Activated T-helper 2 cell treated with anti-CD3 and anti-CD28 coated beads, Interferon-gamma antibody, Interleukin-2, Interleukin-4, amounts not matched to agents 10 μg/mL and 5 μg/mL and 100 μg/mL, durations not matched to agents 14 hours and 24 hours and 36 hours (primary cell): ENCODE measurements at regions not wholly inside any gene's neighbourhood (a gene's known extent, or its start where the extent isn't known, plus 50 kb on each side); places are given as distances from the start of the nearest gene placed in this dataset.

ENCODE experiments used
- DNase-seq: peaks from one replicate; pipeline ENCODE4 v3.0.0; 2021; ENCODE audit warnings: low spot score
- H3K27ac Mint-ChIP-seq: one replicate; pipeline ENCODE4 v1.8.0; 2021; ENCODE audit warnings: mixed read lengths
- H3K27me3 Mint-ChIP-seq: one replicate; pipeline ENCODE4 v1.8.0; 2021; ENCODE audit warnings: low read depth, mixed read lengths
- H3K36me3 Mint-ChIP-seq: one replicate; pipeline ENCODE4 v1.8.0; 2021; ENCODE audit warnings: low read depth, mixed read lengths
- H3K4me1 Mint-ChIP-seq: one replicate; pipeline ENCODE4 v1.8.0; 2021; ENCODE audit warnings: low read depth, mixed read lengths
- H3K4me3 Mint-ChIP-seq: one replicate; pipeline ENCODE4 v1.8.0; 2021; ENCODE audit warnings: low read depth, mild to moderate bottlenecking, moderate library complexity, mixed read lengths
- H3K9me3 Mint-ChIP-seq: one replicate; pipeline ENCODE4 v1.8.0; 2021; ENCODE audit warnings: mixed read lengths
- intact Hi-C: fragments of 100-400 bp; cut with micrococcal nuclease; formaldehyde crosslinking; loops from one replicate; pipeline ENCODE4 v1.15.1; 2023

GRCh38 chr13:74895042-74895796, 586.8 kb downstream of the TBC1D4 start:
- no peak overlapping the region for H3K27ac Mint-ChIP-seq

GRCh38 chr13:74892096-74892495, 589.9 kb downstream of the TBC1D4 start:
- no peaks in the 10 kb centered on the region for H3K27me3 Mint-ChIP-seq
- no peak overlapping the region for H3K27ac Mint-ChIP-seq
- no peak overlapping the region for H3K4me3 Mint-ChIP-seq

More at GRCh38 chr13:74895042-74895796, 586.8 kb downstream of the TBC1D4 start:
- intact Hi-C loops = no loop called here
- Mint-ChIP-seq H3K27me3 (peaks cover 2% of the 10 kb centered on the region), H3K4me3 (no peak overlapping the region), H3K9me3 (no peaks in the 10 kb centered on the region), H3K4me1 (no peaks in the 10 kb centered on the region), H3K36me3 (no peaks in the 10 kb centered on the region)
- DNase-seq = no peak

GRCh38 chr13:74891610-74892009, 590.4 kb downstream of the TBC1D4 start:
- no peak for DNase-seq
- no peaks in the 10 kb centered on the region for H3K9me3 Mint-ChIP-seq
- no peaks in the 10 kb centered on the region for H3K27me3 Mint-ChIP-seq
- intact Hi-C loops = no loop called here
- no peaks in the 10 kb centered on the region for H3K4me1 Mint-ChIP-seq
- H3K27ac Mint-ChIP-seq = no peak overlapping the region
- no peak overlapping the region for H3K4me3 Mint-ChIP-seq
- H3K36me3 Mint-ChIP-seq = no peaks in the 10 kb centered on the region

More at GRCh38 chr13:74892096-74892495, 589.9 kb downstream of the TBC1D4 start:
- no peak for DNase-seq
- no peaks in the 10 kb centered on the region for H3K4me1 Mint-ChIP-seq
- H3K36me3 Mint-ChIP-seq = no peaks in the 10 kb centered on the region
- H3K9me3 Mint-ChIP-seq = no peaks in the 10 kb centered on the region
- intact Hi-C loops = no loop called here

GRCh38 chr13:74889321-74889720, 592.6 kb downstream of the TBC1D4 start:
- no peaks in the 10 kb centered on the region for H3K4me1 Mint-ChIP-seq
- intact Hi-C loops = no loop called here
- DNase-seq = no peak
- no peaks in the 10 kb centered on the region for H3K36me3 Mint-ChIP-seq
- no peak overlapping the region for H3K4me3 Mint-ChIP-seq
- H3K9me3 Mint-ChIP-seq = no peaks in the 10 kb centered on the region
- no peaks in the 10 kb centered on the region for H3K27me3 Mint-ChIP-seq
- H3K27ac Mint-ChIP-seq = no peak overlapping the region

GRCh38 chr13:74886502-74886901, 595.5 kb downstream of the TBC1D4 start:
- no peak overlapping the region for H3K27ac Mint-ChIP-seq
- no peaks in the 10 kb centered on the region for H3K27me3 Mint-ChIP-seq
- no peaks in the 10 kb centered on the region for H3K36me3 Mint-ChIP-seq
- H3K9me3 Mint-ChIP-seq = no peaks in the 10 kb centered on the region
- no peak overlapping the region for H3K4me3 Mint-ChIP-seq
- H3K4me1 Mint-ChIP-seq = no peaks in the 10 kb centered on the region
- intact Hi-C loops = no loop called here
- no peak for DNase-seq

- no peak for DNase-seq
- Mint-ChIP-seq H3K4me1 (no peaks in the 10 kb centered on the region), H3K27ac (no peak overlapping the region), H3K27me3 (no peaks in the 10 kb centered on the region), H3K36me3 (no peaks in the 10 kb centered on the region), H3K9me3 (no peaks in the 10 kb centered on the region), H3K4me3 (no peak overlapping the region)
- intact Hi-C loops = no loop called here
Measured at GRCh38 chr13:74883834-74884233, 598.1 kb downstream of the TBC1D4 start.

- Mint-ChIP-seq H3K9me3 (no peaks in the 10 kb centered on the region), H3K27me3 (no peaks in the 10 kb centered on the region), H3K4me1 (no peaks in the 10 kb centered on the region), H3K36me3 (no peaks in the 10 kb centered on the region), H3K4me3 (no peak overlapping the region), H3K27ac (no peak overlapping the region)
- DNase-seq = no peak
- intact Hi-C loops = no loop called here
Measured at GRCh38 chr13:74871369-74872070, 610.4 kb downstream of the TBC1D4 start.

GRCh38 chr13:74870865-74871264, 611.1 kb downstream of the TBC1D4 start:
- no peak overlapping the region for H3K27ac Mint-ChIP-seq
- intact Hi-C loops = no loop called here

GRCh38 chr13:74869846-74870245, 612.1 kb downstream of the TBC1D4 start:
- no peaks in the 10 kb centered on the region for H3K4me1 Mint-ChIP-seq
- intact Hi-C loops = no loop called here
- no peak overlapping the region for H3K27ac Mint-ChIP-seq
- no peaks in the 10 kb centered on the region for H3K9me3 Mint-ChIP-seq
- no peaks in the 10 kb centered on the region for H3K27me3 Mint-ChIP-seq
- H3K4me3 Mint-ChIP-seq = no peak overlapping the region
- DNase-seq = no peak
- no peaks in the 10 kb centered on the region for H3K36me3 Mint-ChIP-seq

More at GRCh38 chr13:74870865-74871264, 611.1 kb downstream of the TBC1D4 start:
- Mint-ChIP-seq H3K27me3 (no peaks in the 10 kb centered on the region), H3K4me3 (no peak overlapping the region), H3K36me3 (no peaks in the 10 kb centered on the region), H3K9me3 (no peaks in the 10 kb centered on the region), H3K4me1 (no peaks in the 10 kb centered on the region)
- DNase-seq = no peak

- Mint-ChIP-seq H3K4me1 (no peaks in the 10 kb centered on the region), H3K4me3 (no peak overlapping the region), H3K36me3 (no peaks in the 10 kb centered on the region), H3K27ac (no peak overlapping the region), H3K27me3 (no peaks in the 10 kb centered on the region), H3K9me3 (no peaks in the 10 kb centered on the region)
- intact Hi-C loops = no loop called here
- DNase-seq = no peak
Measured at GRCh38 chr13:74868049-74868448, 613.9 kb downstream of the TBC1D4 start.

GRCh38 chr13:74867460-74867859, 614.5 kb downstream of the TBC1D4 start:
- Mint-ChIP-seq H3K9me3 (no peaks in the 10 kb centered on the region), H3K27me3 (no peaks in the 10 kb centered on the region)
- no peak for DNase-seq

GRCh38 chr13:74866101-74866500, 615.9 kb downstream of the TBC1D4 start:
- no peak for DNase-seq
- Mint-ChIP-seq H3K9me3 (no peaks in the 10 kb centered on the region), H3K4me1 (no peaks in the 10 kb centered on the region), H3K4me3 (no peak overlapping the region), H3K27ac (no peak overlapping the region), H3K36me3 (no peaks in the 10 kb centered on the region), H3K27me3 (no peaks in the 10 kb centered on the region)
- intact Hi-C loops = no loop called here

More at GRCh38 chr13:74867460-74867859, 614.5 kb downstream of the TBC1D4 start:
- H3K4me1 Mint-ChIP-seq = no peaks in the 10 kb centered on the region
- no peaks in the 10 kb centered on the region for H3K36me3 Mint-ChIP-seq
- H3K4me3 Mint-ChIP-seq = no peak overlapping the region
- H3K27ac Mint-ChIP-seq = no peak overlapping the region
- intact Hi-C loops = no loop called here

- Mint-ChIP-seq H3K27me3 (no peaks in the 10 kb centered on the region), H3K4me1 (no peaks in the 10 kb centered on the region), H3K4me3 (no peak overlapping the region), H3K27ac (no peak overlapping the region), H3K36me3 (no peaks in the 10 kb centered on the region), H3K9me3 (no peaks in the 10 kb centered on the region)
- intact Hi-C loops = no loop called here
- DNase-seq = no peak
Measured at GRCh38 chr13:74865656-74866055, 616.3 kb downstream of the TBC1D4 start.
